H1 (cell line): ENCODE measurements at regions not wholly inside any gene's neighbourhood (a gene's known extent, or its start where the extent isn't known, plus 50 kb on each side); places are given as distances from the start of the nearest gene placed in this dataset.

ENCODE experiments used
- E2F6 ChIP-seq: IDR thresholded peaks from 2 replicates; pipeline ENCODE4 v1.6.1; 2012; ENCODE audit warnings: inconsistent platforms
- GABPA ChIP-seq: IDR thresholded peaks from 2 replicates; pipeline ENCODE4 v1.6.1; 2011; ENCODE audit warnings: mild to moderate bottlenecking, low read length, moderate library complexity, borderline replicate concordance; ENCODE audit not compliant: insufficient read depth
- POLR2AphosphoS5 ChIP-seq: IDR thresholded peaks from 2 replicates; pipeline ENCODE4 v1.6.1; 2011; ENCODE audit warnings: low read depth, low read length
- RAD21 ChIP-seq, 2 experiments: IDR thresholded peaks in 1 of 2; conservative IDR thresholded peaks in 1 of 2; 2 replicates each; pipeline ENCODE4 v1.6.1; 2011; ENCODE audit warnings: low read depth in 2 of 2, low read length in 2 of 2, improper control_type of control experiment in 1 of 2, inconsistent platforms in 1 of 2, mild to moderate bottlenecking in 1 of 2, moderate library complexity in 1 of 2
- YY1 ChIP-seq: IDR thresholded peaks from 2 replicates; pipeline ENCODE4 v1.6.1; 2011; ENCODE audit warnings: low read depth, mild to moderate bottlenecking, low read length

DNA sequence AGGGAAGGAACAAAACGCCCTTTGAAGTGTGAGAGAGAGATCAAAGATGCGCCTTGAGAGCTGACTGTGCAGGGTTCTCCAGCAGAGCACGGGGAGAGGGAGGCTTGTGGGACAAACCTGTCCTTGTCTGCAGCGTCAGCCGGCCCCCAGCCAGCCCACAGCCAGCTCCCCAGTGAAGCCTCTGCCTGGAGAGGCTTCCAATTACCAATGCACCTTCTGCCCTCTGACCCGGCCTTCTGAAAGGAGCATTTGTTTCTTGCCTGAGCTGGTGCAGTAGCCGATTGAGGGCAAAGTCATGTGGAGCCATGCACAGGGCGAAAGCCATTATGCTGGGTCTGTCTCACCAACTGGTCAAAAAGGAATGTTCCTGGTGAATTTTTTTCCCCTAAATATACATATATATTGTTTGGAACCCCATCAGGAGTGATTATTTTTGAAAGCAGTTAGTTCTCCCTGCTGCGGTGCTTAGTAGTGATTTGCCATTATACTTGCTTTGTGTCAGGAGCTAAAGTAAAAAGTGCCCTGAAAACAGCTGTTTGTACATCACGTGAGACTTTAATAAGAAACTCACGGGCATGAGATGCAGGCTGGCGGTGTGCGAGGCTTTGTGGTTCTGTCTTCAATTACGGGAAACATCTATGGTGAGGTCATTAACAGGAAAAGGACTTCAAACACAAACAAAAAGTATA is 268.6 kb downstream of the KLF6 start:
- no peak for TF ChIP-seq YY1
- TF ChIP-seq POLR2AphosphoS5, result no peak
- no peak for TF ChIP-seq E2F6
- no peak for TF ChIP-seq GABPA
- TF ChIP-seq RAD21 (IDR thresholded peaks at IDR 0.05 in 1 of 2, conservative IDR thresholded peaks at IDR 0.05 in 1 of 2; ENCODE audit: low read depth in 2 of 2, low read length in 2 of 2), result no peak
